Stimulated activated CD4-positive, alpha-beta T cell treated with anti-CD3 and anti-CD28 coated beads, Interleukin-2, amount 100 ng/mL, for 24 hours (primary cell): ENCODE measurements at regions not wholly inside any gene's neighbourhood (a gene's known extent, or its start where the extent isn't known, plus 50 kb on each side); places are given as distances from the start of the nearest gene placed in this dataset.
"Not testable (repeated sequence)": the region's sequence is repeated elsewhere in the genome, so short reads cannot be mapped to it uniquely, and the experiment has no call there.

Source experiments
- DNase-seq, 2 donors: peaks; one replicate each; pipeline ENCODE4 v3.0.0-alpha.2; 2020

- DNase-seq, result no peak
Observed at GRCh38 chr20:11153819-11154218, 480.0 kb upstream of the JAG1 start.

- no peak for DNase-seq
Observed at GRCh38 chr20:11155156-11155756, 481.5 kb upstream of the JAG1 start.

- no peak for DNase-seq
Observed at GRCh38 chr20:11156922-11157321, 483.1 kb upstream of the JAG1 start.

GRCh38 chr20:11158146-11158545, 484.3 kb upstream of the JAG1 start:
- DNase-seq, result no peak

- DNase-seq, result no peak
Observed at GRCh38 chr20:11158589-11158988, 484.8 kb upstream of the JAG1 start.

- DNase-seq, result no peak
Observed at GRCh38 chr20:11159728-11160127, 485.9 kb upstream of the JAG1 start.

GRCh38 chr20:11162026-11162775, 488.4 kb upstream of the JAG1 start:
- DNase-seq, result no peak

- DNase-seq, result no peak
Observed at GRCh38 chr20:11165789-11166188, 492.0 kb upstream of the JAG1 start.

- no peak for DNase-seq
Observed at GRCh38 chr20:11166712-11167111, 492.9 kb upstream of the JAG1 start.

GRCh38 chr20:11168026-11168425, 494.2 kb upstream of the JAG1 start:
- DNase-seq, result no peak

GRCh38 chr20:11170025-11170424, 496.2 kb upstream of the JAG1 start:
- no peak for DNase-seq

GRCh38 chr20:11170565-11170964, 496.8 kb upstream of the JAG1 start:
- no peak for DNase-seq

- no peak for DNase-seq
Observed at GRCh38 chr20:11172881-11173280, 499.1 kb upstream of the JAG1 start.

GRCh38 chr20:11173916-11174315, 500.1 kb upstream of the JAG1 start:
- no peak for DNase-seq

- DNase-seq, result no peak
Observed at GRCh38 chr20:11174861-11175260, 501.1 kb upstream of the JAG1 start.

GRCh38 chr20:11176431-11176830, 502.6 kb upstream of the JAG1 start:
- DNase-seq, result no peak

GRCh38 chr20:11178946-11179654, 505.3 kb upstream of the JAG1 start:
- no peak for DNase-seq

- DNase-seq, result no peak
Observed at GRCh38 chr20:11180186-11180585, 506.4 kb upstream of the JAG1 start.

- not testable (repeated sequence) for DNase-seq
Observed at GRCh38 chr20:11181129-11181528, 507.3 kb upstream of the JAG1 start.

- no peak for DNase-seq
Observed at GRCh38 chr20:11181966-11182365, 508.2 kb upstream of the JAG1 start.

- no peak for DNase-seq
Observed at GRCh38 chr20:11182720-11183119, 508.9 kb upstream of the JAG1 start.

GRCh38 chr20:11186301-11187008, 512.7 kb upstream of the JAG1 start:
- DNase-seq, result no peak

GRCh38 chr20:11188843-11189603, 515.2 kb upstream of the JAG1 start:
- no peak for DNase-seq
